ENCODE measurements at regions not wholly inside any gene's neighbourhood (a gene's known extent, or its start where the extent isn't known, plus 50 kb on each side); places are given as distances from the start of the nearest gene placed in this dataset.

DNA sequence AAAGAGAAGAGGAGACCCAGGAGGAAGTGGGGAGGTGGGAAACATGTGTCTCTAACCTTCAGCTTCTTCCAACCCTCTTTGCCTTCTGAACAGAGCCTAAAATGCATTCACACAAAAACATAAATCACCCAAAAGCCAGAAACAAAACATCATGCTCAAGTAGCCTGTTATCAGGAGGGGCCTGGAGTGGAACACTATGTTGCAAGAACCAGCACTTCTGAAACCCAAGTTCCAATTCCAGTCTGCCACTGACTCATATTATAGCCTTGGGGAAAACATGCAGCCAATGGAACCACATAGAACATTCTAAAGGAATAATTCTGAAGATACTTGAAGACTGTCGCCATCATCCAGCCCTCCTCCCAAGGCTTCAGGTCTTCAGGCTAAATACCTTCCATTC lies 169.8 kb upstream of the PLXNC1 start:
- peak in 1 of 4 experiments; percentile 17 for DNase-seq (ENCODE audit: extremely low read depth in 1 of 4, low spot score in 3 of 4)
- no peaks in the 10 kb centered on the region for H3K36me3 ChIP-seq (ENCODE audit: control insufficient read depth, insufficient read depth, low read length)
- no peak overlapping the region for H3K27ac ChIP-seq (ENCODE audit: extremely low read depth, low read depth, low read length)
- BruUV-seq (replicated peaks), result no TSS peak
- in situ Hi-C loops (cut with MboI), result no loop called here
- 40% methylated on average over 1 of the region's 1 CpG for WGBS (ENCODE audit: insufficient coverage, low coverage, missing lambda C conversion rate)
- H3K4me1 ChIP-seq (replicated peaks in 1 of 2; ENCODE audit: control insufficient read depth in 2 of 2, insufficient read depth in 2 of 2, low read length in 2 of 2), result peaks cover 0 to 12% of the 10 kb centered on the region in 2 experiments; a peak in 3 of 5 replicates
- peak; percentile 25; the same call in 1 of the 3 replicates for ATAC-seq
- H2AFZ ChIP-seq (ENCODE audit: low read depth, low read length), result no peak overlapping the region
- peak; percentile 66 for FAIRE-seq
- intact Hi-C loops (cut with micrococcal nuclease), result loop anchor here (5.0 to 10.0 kb wide), 3 partner anchors 81 to 454 kb away; no protein-coding TSS in a partner anchor
- POLR2A ChIA-PET, result interaction anchor here (1.2 kb wide), 1 partner anchor 121 kb away, joined by 3 read pairs; no protein-coding TSS in a partner anchor
- H3K4me2 ChIP-seq (ENCODE audit: insufficient read depth, low read length), result no peak overlapping the region
- CTCF ChIA-PET (ENCODE audit: low intra/inter-chr PET ratio), result interaction anchor here (0.9 to 1.1 kb wide), 2 partner anchors 124 to 212 kb away, joined by 3 to 4 read pairs; no protein-coding TSS in a partner anchor
- H3K9ac ChIP-seq (ENCODE audit: insufficient read depth in 1 of 2, low read depth in 2 of 2, low read length in 2 of 2), result no peak overlapping the region
- H3K27me3 ChIP-seq (ENCODE audit: control insufficient read depth in 2 of 2, insufficient read depth in 2 of 2, low read length in 2 of 2), result no peaks in the 10 kb centered on the region
- no peaks in the 10 kb centered on the region for H3K9me3 ChIP-seq (replicated peaks; ENCODE audit: control insufficient read depth, insufficient read depth, low read depth, low read length)
- H3K9me1 ChIP-seq (ENCODE audit: control insufficient read depth, insufficient read depth, low read length), result no peaks in the 10 kb centered on the region
- no peaks in the 10 kb centered on the region for H4K20me1 ChIP-seq (replicated peaks; ENCODE audit: control insufficient read depth, insufficient read depth, low read length)
- H3K79me2 ChIP-seq (ENCODE audit: control insufficient read depth, insufficient read depth, low read length), result no peaks in the 10 kb centered on the region
- no peak overlapping the region for H3K4me3 ChIP-seq
- TF ChIP-seq, protein P1, sequence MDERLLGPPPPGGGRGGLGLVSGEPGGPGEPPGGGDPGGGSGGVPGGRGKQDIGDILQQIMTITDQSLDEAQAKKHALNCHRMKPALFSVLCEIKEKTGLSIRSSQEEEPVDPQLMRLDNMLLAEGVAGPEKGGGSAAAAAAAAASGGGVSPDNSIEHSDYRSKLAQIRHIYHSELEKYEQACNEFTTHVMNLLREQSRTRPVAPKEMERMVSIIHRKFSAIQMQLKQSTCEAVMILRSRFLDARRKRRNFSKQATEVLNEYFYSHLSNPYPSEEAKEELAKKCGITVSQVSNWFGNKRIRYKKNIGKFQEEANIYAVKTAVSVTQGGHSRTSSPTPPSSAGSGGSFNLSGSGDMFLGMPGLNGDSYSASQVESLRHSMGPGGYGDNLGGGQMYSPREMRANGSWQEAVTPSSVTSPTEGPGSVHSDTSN (CRISPR knock-in tag; IDR thresholded peaks at IDR 0.05; ENCODE audit: low read depth), result no peak
- TF ChIP-seq, protein P1 (tag; conservative IDR thresholded peaks at IDR 0.05; ENCODE audit: low read depth), result peak; percentile 85
- TF ChIP-seq TCF7L2 (IDR thresholded peaks at IDR 0.05; ENCODE audit: low read depth, low read length) (no peak), OTX1 (CRISPR knock-in tag; IDR thresholded peaks at IDR 0.05) (peak; percentile 51; the same call in 1 of the 2 replicates), FOSL1 (tag; conservative IDR thresholded peaks at IDR 0.05) (peak; percentile 64), CEBPG (CRISPR knock-in tag; IDR thresholded peaks at IDR 0.05) (no peak), CEBPG (tag; conservative IDR thresholded peaks at IDR 0.05 in 1 of 2, IDR thresholded peaks at IDR 0.05 in 1 of 2) (peak; percentile 61 to 73), CEBPB (tag; IDR thresholded peaks at IDR 0.05) (peak; percentile 94), SMAD2 (IDR thresholded peaks at IDR 0.05; ENCODE audit: low read depth, low read length) (no peak), ARID1B (IDR thresholded peaks at IDR 0.05) (peak; percentile 16; the same call in 1 of the 2 replicates), MEIS2 (IDR thresholded peaks at IDR 0.05; ENCODE audit: partially characterized antibody) (peak; percentile 81), MTF1 (CRISPR knock-in tag; IDR thresholded peaks at IDR 0.05; ENCODE audit: borderline replicate concordance) (no peak), JUND (IDR thresholded peaks at IDR 0.05; ENCODE audit: borderline replicate concordance, low read depth, low read length) (0 out of 2 replicates have a peak, but pooled peaks have one; percentile 19), JUND (tag; IDR thresholded peaks at IDR 0.05; ENCODE audit: borderline replicate concordance, low read depth, low read length) (no peak), MYBL2 (IDR thresholded peaks at IDR 0.05; ENCODE audit: low read depth) (no peak), MYBL2 (CRISPR knock-in tag; IDR thresholded peaks at IDR 0.05; ENCODE audit: borderline replicate concordance) (no peak), ZZZ3 (IDR thresholded peaks at IDR 0.05) (no peak), TCF3 (CRISPR knock-in tag; IDR thresholded peaks at IDR 0.05) (0 out of 2 replicates have a peak, but pooled peaks have one; percentile 17)
- TF ChIP-seq, protein P2, sequence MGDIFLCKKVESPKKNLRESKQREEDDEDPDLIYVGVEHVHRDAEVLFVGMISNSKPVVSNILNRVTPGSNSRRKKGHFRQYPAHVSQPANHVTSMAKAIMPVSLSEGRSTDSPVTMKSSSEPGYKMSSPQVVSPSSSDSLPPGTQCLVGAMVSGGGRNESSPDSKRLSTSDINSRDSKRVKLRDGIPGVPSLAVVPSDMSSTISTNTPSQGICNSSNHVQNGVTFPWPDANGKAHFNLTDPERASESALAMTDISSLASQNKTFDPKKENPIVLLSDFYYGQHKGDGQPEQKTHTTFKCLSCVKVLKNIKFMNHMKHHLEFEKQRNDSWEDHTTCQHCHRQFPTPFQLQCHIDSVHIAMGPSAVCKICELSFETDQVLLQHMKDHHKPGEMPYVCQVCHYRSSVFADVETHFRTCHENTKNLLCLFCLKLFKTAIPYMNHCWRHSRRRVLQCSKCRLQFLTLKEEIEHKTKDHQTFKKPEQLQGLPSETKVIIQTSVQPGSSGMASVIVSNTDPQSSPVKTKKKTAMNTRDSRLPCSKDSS (IDR thresholded peaks at IDR 0.05; ENCODE audit: low read depth, partially characterized antibody), result no peak

Measured in K562 (cell line).